Nucleus accumbens (tissue), 56 donors: ENCODE measurements at regions not wholly inside any gene's neighbourhood (a gene's known extent, or its start where the extent isn't known, plus 50 kb on each side); places are given as distances from the start of the nearest gene placed in this dataset.
A peak's percentile ranks its signal among the peaks of the same experiment; 100 is the strongest.

Experiments
- DNase-seq, 56 donors: peaks; one replicate each; lab custom pipeline; 2025; lab: John Stamatoyannopoulos, UW

DNA sequence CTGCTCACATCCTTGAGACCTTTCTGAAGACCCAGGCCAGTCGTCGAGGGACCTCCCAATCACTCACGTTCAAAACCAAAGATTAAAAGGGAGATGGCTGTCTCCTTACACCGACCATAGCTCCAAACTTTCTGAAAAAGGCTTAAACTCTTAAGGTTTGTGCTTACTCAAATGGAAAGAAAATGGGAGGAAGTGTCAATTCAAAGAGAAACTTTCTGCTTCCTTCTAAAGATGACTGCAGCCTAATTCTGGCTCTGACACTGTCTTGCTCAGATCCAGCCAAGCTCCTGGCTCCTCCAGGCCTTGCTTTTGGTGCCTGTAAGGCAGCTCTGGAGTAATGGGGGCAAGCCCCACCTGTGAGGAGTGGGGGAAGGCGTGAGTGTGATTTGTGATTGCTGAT, 54.9 kb upstream of the WSB1 start:
- no peak for DNase-seq

GRCh38 chr17:27239584-27239983, 54.3 kb upstream of the WSB1 start:
- no peak for DNase-seq

DNA sequence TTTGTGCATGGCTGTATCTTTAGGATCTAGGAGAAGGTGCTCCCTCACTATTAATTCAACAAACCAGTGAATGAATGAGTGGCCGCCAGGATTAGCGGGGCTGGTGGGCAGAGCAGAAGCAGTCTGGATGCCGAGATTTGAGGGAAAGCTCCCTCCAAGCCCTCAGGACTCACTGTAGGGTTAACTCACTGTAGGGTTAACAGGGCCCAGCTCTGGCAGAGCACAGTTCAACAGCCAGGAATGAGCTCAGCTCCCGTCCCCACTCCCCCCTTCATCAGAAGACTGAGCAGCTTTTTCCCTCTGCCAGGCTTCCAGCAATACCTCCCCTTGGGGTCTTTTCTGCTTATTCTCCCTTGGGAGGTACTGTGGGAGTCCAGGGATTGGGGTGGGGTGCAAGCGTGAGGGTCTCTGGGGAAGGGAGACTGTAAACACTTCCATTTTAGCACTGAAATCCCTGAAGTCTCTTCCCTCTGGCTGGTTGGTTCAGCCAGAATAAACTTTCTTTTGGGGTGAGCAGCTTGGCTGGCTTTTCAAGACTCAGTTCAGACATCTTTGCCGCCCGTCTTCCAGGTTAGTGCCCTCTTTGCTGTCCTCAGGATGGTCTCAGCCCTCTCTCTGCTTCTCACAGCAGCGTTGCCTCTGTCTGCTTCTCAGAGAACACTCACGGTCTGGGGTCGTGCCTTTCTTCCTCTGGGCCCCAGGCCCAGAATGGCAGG, 53.7 kb upstream of the WSB1 start:
- peak in 2 of 56 donors; percentile 7 to 13 for DNase-seq

DNA sequence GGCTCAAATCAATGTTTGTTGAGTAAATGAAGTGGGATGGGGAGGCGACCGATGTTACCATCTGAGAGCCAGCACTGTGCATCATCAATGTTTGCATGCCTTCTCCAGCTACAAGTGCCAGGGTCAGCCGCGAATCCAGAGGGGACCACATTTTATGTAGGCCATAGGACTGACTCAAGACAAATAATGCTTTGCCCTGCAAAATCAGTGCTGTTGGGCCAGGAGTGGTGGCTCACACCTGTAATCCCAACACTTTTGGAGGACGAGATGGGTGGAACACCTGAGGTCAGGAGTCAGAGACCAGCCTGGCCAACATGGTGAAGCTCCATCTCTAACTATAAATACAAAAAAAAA, 53.1 kb upstream of the WSB1 start:
- DNase-seq: no peak

GRCh38 chr17:27241346-27241946, 52.5 kb upstream of the WSB1 start:
- peak in 1 of 56 donors; percentile 4 for DNase-seq

DNA sequence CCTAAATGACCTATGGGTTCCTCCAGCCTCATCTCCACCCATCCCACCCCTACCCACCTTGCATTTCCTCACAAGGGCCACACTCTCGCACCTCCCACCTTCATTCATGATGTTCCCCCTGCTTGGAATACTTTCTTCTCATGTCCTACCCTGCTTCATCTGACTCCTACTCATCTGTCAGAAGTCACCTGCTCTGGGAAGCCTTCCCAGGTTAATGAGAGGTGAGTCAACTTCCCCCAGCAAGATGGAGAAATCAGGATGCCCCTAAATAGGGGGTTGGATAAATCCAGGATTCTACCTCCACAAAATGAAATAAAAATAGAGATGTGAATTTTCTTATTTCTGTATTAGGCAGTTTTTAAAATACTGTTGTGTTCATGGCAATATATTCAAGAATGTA, 51.0 kb upstream of the WSB1 start:
- DNase-seq: no peak

- no peak for DNase-seq
Measured at GRCh38 chr17:27244011-27244410, 49.9 kb upstream of the WSB1 start.
